GM21529 (cell line): ENCODE measurements at regions not wholly inside any gene's neighbourhood (a gene's known extent, or its start where the extent isn't known, plus 50 kb on each side); places are given as distances from the start of the nearest gene placed in this dataset.

Experiments
- ATAC-seq: cut with Tn5 transposase; IDR thresholded peaks from one replicate; pipeline ENCODE4 v1.9.1; 2021; ENCODE audit not compliant: unreplicated experiment

GRCh38 chr13:29959603-29960002 lies 109.2 kb upstream of the UBL3 start:
- ATAC-seq, result no peak

- no peak for ATAC-seq
Measured at GRCh38 chr13:29959086-29959485, 108.7 kb upstream of the UBL3 start.

GRCh38 chr13:29958476-29958875 lies 108.1 kb upstream of the UBL3 start:
- no peak for ATAC-seq

- ATAC-seq, result no peak
Measured at GRCh38 chr13:29957320-29957719, 106.9 kb upstream of the UBL3 start.

GRCh38 chr13:29956853-29957252 lies 106.4 kb upstream of the UBL3 start:
- no peak for ATAC-seq

GRCh38 chr13:29955137-29955650 lies 104.8 kb upstream of the UBL3 start:
- ATAC-seq, result no peak

GRCh38 chr13:29954082-29955028 lies 103.9 kb upstream of the UBL3 start:
- ATAC-seq, result no peak

- ATAC-seq, result no peak
Measured at GRCh38 chr13:29953542-29953941, 103.1 kb upstream of the UBL3 start.

GRCh38 chr13:29952245-29952644 lies 101.8 kb upstream of the UBL3 start:
- no peak for ATAC-seq

GRCh38 chr13:29948791-29949190 lies 98.4 kb upstream of the UBL3 start:
- no peak for ATAC-seq

GRCh38 chr13:29948244-29948643 lies 97.8 kb upstream of the UBL3 start:
- no peak for ATAC-seq

- ATAC-seq, result no peak
Measured at GRCh38 chr13:29947839-29948238, 97.4 kb upstream of the UBL3 start.

GRCh38 chr13:29946093-29946492 lies 95.7 kb upstream of the UBL3 start:
- ATAC-seq, result no peak

- ATAC-seq, result no peak
Measured at GRCh38 chr13:29943686-29944085, 93.3 kb upstream of the UBL3 start.

- ATAC-seq, result no peak
Measured at GRCh38 chr13:29943273-29943672, 92.9 kb upstream of the UBL3 start.

- ATAC-seq, result no peak
Measured at GRCh38 chr13:29940715-29941114, 90.3 kb upstream of the UBL3 start.

- ATAC-seq, result no peak
Measured at GRCh38 chr13:29939158-29939557, 88.7 kb upstream of the UBL3 start.

GRCh38 chr13:29937841-29938240 lies 87.4 kb upstream of the UBL3 start:
- no peak for ATAC-seq

- no peak for ATAC-seq
Measured at GRCh38 chr13:29937379-29937778, 87.0 kb upstream of the UBL3 start.

- no peak for ATAC-seq
Measured at GRCh38 chr13:29936956-29937355, 86.5 kb upstream of the UBL3 start.

- ATAC-seq, result no peak
Measured at GRCh38 chr13:29936051-29936813, 85.8 kb upstream of the UBL3 start.
